Naive thymus-derived CD8-positive, alpha-beta T cell (primary cell): ENCODE measurements at regions not wholly inside any gene's neighbourhood (a gene's known extent, or its start where the extent isn't known, plus 50 kb on each side); places are given as distances from the start of the nearest gene placed in this dataset.
A peak's percentile ranks its signal among the peaks of the same experiment; 100 is the strongest.

Source experiments
- ATAC-seq, 2 donors: fragments of 150-1000 bp; cut with Tn5 transposase in 1 of 2; sonication (Bioruptor Pico), chemical (Tn5 transposase) in 1 of 2; 1 replicate in 1 of 2; 2 replicates in 1 of 2; pipeline ENCODE4 v1.10.0; 2021; ENCODE audit warnings: mild to moderate bottlenecking in 2 of 2, moderate library complexity in 2 of 2
- POLR2A ChIA-PET: fragments of 350-600 bp; sonication (Branson Sonifier 250); formaldehyde crosslinking; loops from one replicate; lab custom pipeline; 2021; ENCODE audit warnings: antibody characterized with exemption; lab: Charles Lee
- DNase-seq, 10 donors: peaks; one replicate each; pipeline versions ENCODE4 v3.0.0 to v3.0.0-alpha.2; 2020 to 2022
- H3K27ac Mint-ChIP-seq, 10 donors: one replicate each; pipeline ENCODE4 v1.8.0; 2020 to 2022; ENCODE audit warnings: mild to moderate bottlenecking in 10 of 10, mixed read lengths in 10 of 10, moderate library complexity in 4 of 10, inconsistent platforms in 1 of 10
- H3K27me3 Mint-ChIP-seq, 5 donors: one replicate each; pipeline ENCODE4 v1.8.0; 2021 to 2022; ENCODE audit warnings: mixed read lengths in 5 of 5
- H3K36me3 Mint-ChIP-seq, 3 donors: one replicate each; pipeline ENCODE4 v1.8.0; 2020 to 2022; ENCODE audit warnings: mixed read lengths in 3 of 3, mild to moderate bottlenecking in 2 of 3, inconsistent platforms in 1 of 3
- H3K4me1 Mint-ChIP-seq, 4 donors: one replicate each; pipeline ENCODE4 v1.8.0; 2021 to 2022; ENCODE audit warnings: mixed read lengths in 4 of 4
- H3K4me3 Mint-ChIP-seq, 10 donors: one replicate each; pipeline ENCODE4 v1.8.0; 2020 to 2022; ENCODE audit warnings: mild to moderate bottlenecking in 10 of 10, mixed read lengths in 10 of 10, moderate library complexity in 6 of 10, inconsistent platforms in 1 of 10
- H3K9me3 Mint-ChIP-seq, 9 donors: one replicate each; pipeline ENCODE4 v1.8.0; 2020 to 2022; ENCODE audit warnings: mixed read lengths in 9 of 9, mild to moderate bottlenecking in 3 of 9, inconsistent platforms in 1 of 9, moderate library complexity in 1 of 9

- ATAC-seq, result no peak
- Mint-ChIP-seq H3K27ac (peak overlapping the region in 4 of 10 donors; percentile 10 to 53 (median 30)), H3K4me1 (peaks cover 9 to 21% (median 13%) of the 10 kb centered on the region in 4 donors), H3K9me3 (no peaks in the 10 kb centered on the region), H3K4me3 (no peak overlapping the region), H3K36me3 (peaks cover 0 to 2% (median 0%) of the 10 kb centered on the region in 3 donors), H3K27me3 (peaks cover 0 to 6% (median 1%) of the 10 kb centered on the region in 5 donors)
- POLR2A ChIA-PET, result no interaction called here
- DNase-seq, result no peak
Measured at GRCh38 chr18:70489571-70489970, 200.7 kb downstream of the SOCS6 start.

DNA sequence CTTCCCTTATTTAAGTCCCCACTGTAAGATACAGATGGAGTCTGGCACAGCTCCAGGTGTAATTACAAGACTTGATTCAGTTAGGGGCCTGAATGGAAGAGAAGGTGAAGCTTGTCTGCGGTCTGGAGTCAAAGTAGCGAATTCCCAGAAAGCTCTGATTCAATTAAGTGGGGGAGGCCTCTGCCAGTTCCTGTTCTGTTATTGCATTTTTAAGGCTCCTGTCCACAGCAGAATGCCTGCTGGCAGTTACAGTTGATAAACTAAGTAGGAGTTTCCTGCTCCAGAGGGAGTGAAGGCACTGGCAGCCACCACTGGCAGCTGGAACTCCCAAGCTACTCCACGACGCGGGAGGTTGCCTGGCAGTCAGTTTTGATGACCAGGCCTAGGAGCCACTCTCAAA is 181.1 kb downstream of the SOCS6 start:
- DNase-seq (no peak), ATAC-seq (no peak)
- Mint-ChIP-seq H3K27ac (no peak overlapping the region), H3K9me3 (peaks cover 0 to 3% (median 0%) of the 10 kb centered on the region in 9 donors), H3K4me1 (no peaks in the 10 kb centered on the region), H3K4me3 (no peak overlapping the region), H3K27me3 (no peaks in the 10 kb centered on the region), H3K36me3 (no peaks in the 10 kb centered on the region)
- POLR2A ChIA-PET, result no interaction called here

DNA sequence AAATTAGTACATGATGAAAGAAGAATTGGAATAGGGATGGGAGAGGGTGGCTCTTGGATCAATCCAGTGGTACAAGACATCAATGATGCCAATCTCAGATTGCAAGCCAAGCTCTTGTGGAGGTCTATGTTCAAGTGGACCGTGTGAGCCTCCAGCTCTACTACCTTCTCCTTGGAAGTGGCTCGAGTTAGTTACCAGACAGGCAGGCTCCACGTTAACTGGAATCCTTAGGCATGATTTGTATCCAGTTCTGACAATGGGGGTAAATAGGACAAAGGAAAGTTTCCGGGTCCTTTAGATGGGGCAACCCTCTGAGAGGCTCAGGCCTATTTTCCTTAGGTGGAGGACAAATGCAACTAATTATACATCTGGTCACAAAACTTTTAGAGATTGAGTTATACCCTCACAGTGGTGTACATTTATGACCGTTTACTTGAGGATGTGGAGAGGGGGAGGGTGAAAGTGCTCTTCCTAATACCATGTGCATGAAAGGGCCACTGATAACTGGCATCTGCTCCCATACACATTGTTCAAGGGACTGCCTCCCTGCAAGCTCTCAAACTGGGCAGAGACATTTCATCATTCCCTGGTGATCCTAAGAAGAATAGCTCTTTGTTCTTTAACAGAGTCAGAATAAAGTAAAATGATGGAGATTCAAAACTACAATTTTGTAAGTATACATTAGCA is 180.2 kb downstream of the SOCS6 start:
- ATAC-seq, result no peak
- H3K4me3 Mint-ChIP-seq, result no peak overlapping the region
- peaks cover 0 to 3% (median 0%) of the 10 kb centered on the region in 9 donors for H3K9me3 Mint-ChIP-seq
- no peak for DNase-seq
- H3K27ac Mint-ChIP-seq, result peak overlapping the region in 1 of 10 donors; percentile 60
- POLR2A ChIA-PET, result no interaction called here
- H3K27me3 Mint-ChIP-seq, result peaks cover 0 to 1% (median 0%) of the 10 kb centered on the region in 5 donors
- H3K36me3 Mint-ChIP-seq, result no peaks in the 10 kb centered on the region
- H3K4me1 Mint-ChIP-seq, result peaks cover 3 to 8% (median 8%) of the 10 kb centered on the region in 4 donors

- Mint-ChIP-seq H3K36me3 (no peaks in the 10 kb centered on the region), H3K4me1 (peaks cover 3 to 8% (median 8%) of the 10 kb centered on the region in 4 donors), H3K27me3 (peaks cover 0 to 21% (median 10%) of the 10 kb centered on the region in 5 donors), H3K27ac (peak overlapping the region in 4 of 10 donors; percentile 11 to 78 (median 44)), H3K4me3 (peak overlapping the region; percentile 60 to 87 (median 80)), H3K9me3 (peaks cover 0 to 3% (median 0%) of the 10 kb centered on the region in 9 donors)
- POLR2A ChIA-PET, result no interaction called here
- DNase-seq (peak in 9 of 10 donors; percentile 2 to 32 (median 25)), ATAC-seq (peak in 1 of 2 donors; percentile 43)
Measured at GRCh38 chr18:70464343-70465114, 175.7 kb downstream of the SOCS6 start.

- no peak overlapping the region for H3K4me3 Mint-ChIP-seq
- H3K27ac Mint-ChIP-seq, result no peak overlapping the region
Measured at GRCh38 chr18:70463085-70463484, 174.2 kb downstream of the SOCS6 start.

GRCh38 chr18:70462078-70462439 is 173.2 kb downstream of the SOCS6 start:
- H3K27me3 Mint-ChIP-seq, result peaks cover 0 to 21% (median 10%) of the 10 kb centered on the region in 5 donors
- DNase-seq, result no peak
- no peak overlapping the region for H3K4me3 Mint-ChIP-seq
- no peak overlapping the region for H3K27ac Mint-ChIP-seq
- no peak for ATAC-seq
- POLR2A ChIA-PET, result no interaction called here
- H3K36me3 Mint-ChIP-seq, result no peaks in the 10 kb centered on the region
- no peaks in the 10 kb centered on the region for H3K9me3 Mint-ChIP-seq
- peaks cover 3 to 8% (median 8%) of the 10 kb centered on the region in 4 donors for H3K4me1 Mint-ChIP-seq

More at GRCh38 chr18:70463085-70463484, 174.2 kb downstream of the SOCS6 start:
- Mint-ChIP-seq H3K27me3 (peaks cover 0 to 21% (median 10%) of the 10 kb centered on the region in 5 donors), H3K9me3 (peaks cover 0 to 3% (median 0%) of the 10 kb centered on the region in 9 donors), H3K4me1 (peaks cover 3 to 8% (median 8%) of the 10 kb centered on the region in 4 donors), H3K36me3 (no peaks in the 10 kb centered on the region)
- ATAC-seq (no peak), DNase-seq (no peak)
- POLR2A ChIA-PET, result no interaction called here

DNA sequence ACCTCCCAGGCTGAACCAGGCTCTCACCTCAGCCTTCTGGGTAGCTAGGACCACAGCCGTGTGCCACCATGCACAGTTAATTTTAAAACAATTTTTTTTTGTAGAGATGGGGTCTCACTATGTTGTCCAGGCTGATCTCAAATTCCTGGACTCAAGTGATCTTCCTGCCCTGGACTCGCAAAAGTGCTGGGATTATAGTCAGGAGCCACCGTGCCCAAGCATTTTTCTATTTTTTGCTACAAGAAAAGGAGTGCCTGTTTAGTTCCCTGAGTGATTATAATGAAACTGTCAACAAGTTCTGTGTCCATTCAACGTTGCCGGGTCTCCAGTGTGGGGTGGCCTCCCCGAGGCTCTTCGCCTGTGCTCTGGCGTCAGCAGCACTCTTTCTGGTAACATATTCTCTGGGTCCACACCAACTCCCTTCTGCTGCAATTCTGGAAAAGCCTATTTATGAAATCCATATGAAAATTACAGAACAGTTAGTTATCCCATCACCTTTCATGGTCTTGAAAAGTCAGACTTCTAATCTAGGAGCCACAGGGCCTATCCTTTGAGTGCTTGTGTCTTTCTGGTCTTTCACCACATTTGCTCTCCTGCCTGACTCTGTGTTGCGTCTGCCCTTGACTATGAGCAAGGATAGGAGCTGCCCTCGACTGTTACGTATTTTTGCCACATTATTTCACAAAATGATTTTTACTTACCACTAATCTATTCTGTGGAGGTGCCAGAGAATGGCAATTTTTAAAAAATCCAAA is 172.7 kb downstream of the SOCS6 start:
- H3K27ac Mint-ChIP-seq, result peak overlapping the region in 1 of 10 donors; percentile 25

DNA sequence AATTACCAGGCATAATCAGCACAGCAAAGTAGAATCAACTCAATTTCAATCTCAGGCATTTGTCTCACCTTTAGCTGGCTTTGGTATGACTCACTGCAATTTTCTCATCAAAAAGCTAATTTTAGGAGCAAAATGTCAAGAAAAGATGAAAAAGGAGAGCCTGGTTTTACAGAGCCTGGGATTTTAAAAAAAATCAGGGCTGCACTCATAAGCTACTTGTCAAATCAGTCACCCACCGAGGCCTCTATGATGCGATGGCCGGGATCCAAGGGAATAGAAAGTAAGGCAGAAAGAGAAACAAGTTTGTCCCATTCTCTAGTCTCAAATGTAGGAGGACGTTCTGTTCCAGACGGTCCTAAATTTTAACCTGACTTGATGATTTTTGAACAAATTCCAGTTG is 170.9 kb downstream of the SOCS6 start:
- ATAC-seq (no peak), DNase-seq (no peak)
- peaks cover 2 to 7% (median 6%) of the 10 kb centered on the region in 4 donors for H3K4me1 Mint-ChIP-seq
- POLR2A ChIA-PET, result no interaction called here
- peaks cover 0 to 21% (median 10%) of the 10 kb centered on the region in 5 donors for H3K27me3 Mint-ChIP-seq
- no peak overlapping the region for H3K4me3 Mint-ChIP-seq
- H3K27ac Mint-ChIP-seq, result no peak overlapping the region
- H3K36me3 Mint-ChIP-seq, result no peaks in the 10 kb centered on the region
- H3K9me3 Mint-ChIP-seq, result no peaks in the 10 kb centered on the region

More for the DNA sequence above, 172.7 kb downstream of the SOCS6 start:
- Mint-ChIP-seq H3K4me1 (peaks cover 3 to 8% (median 8%) of the 10 kb centered on the region in 4 donors), H3K9me3 (no peaks in the 10 kb centered on the region), H3K36me3 (no peaks in the 10 kb centered on the region), H3K27me3 (peaks cover 0 to 21% (median 10%) of the 10 kb centered on the region in 5 donors), H3K4me3 (no peak overlapping the region)
- POLR2A ChIA-PET, result no interaction called here
- ATAC-seq (no peak), DNase-seq (no peak)

- no peaks in the 10 kb centered on the region for H3K9me3 Mint-ChIP-seq
Measured at GRCh38 chr18:70459251-70459650, 170.4 kb downstream of the SOCS6 start.

GRCh38 chr18:70457788-70458187 is 168.9 kb downstream of the SOCS6 start:
- peaks cover 0 to 2% (median 0%) of the 10 kb centered on the region in 4 donors for H3K4me1 Mint-ChIP-seq
- peaks cover 0 to 17% (median 9%) of the 10 kb centered on the region in 5 donors for H3K27me3 Mint-ChIP-seq
- ATAC-seq, result no peak
- POLR2A ChIA-PET, result no interaction called here
- no peak overlapping the region for H3K4me3 Mint-ChIP-seq
- H3K27ac Mint-ChIP-seq, result no peak overlapping the region
- no peaks in the 10 kb centered on the region for H3K9me3 Mint-ChIP-seq
- DNase-seq, result no peak
- no peaks in the 10 kb centered on the region for H3K36me3 Mint-ChIP-seq

More at GRCh38 chr18:70459251-70459650, 170.4 kb downstream of the SOCS6 start:
- POLR2A ChIA-PET, result no interaction called here
- Mint-ChIP-seq H3K27me3 (peaks cover 0 to 20% (median 10%) of the 10 kb centered on the region in 5 donors), H3K27ac (no peak overlapping the region), H3K4me3 (no peak overlapping the region), H3K36me3 (no peaks in the 10 kb centered on the region), H3K4me1 (peaks cover 2% of the 10 kb centered on the region in 4 donors)
- DNase-seq (no peak), ATAC-seq (no peak)

DNA sequence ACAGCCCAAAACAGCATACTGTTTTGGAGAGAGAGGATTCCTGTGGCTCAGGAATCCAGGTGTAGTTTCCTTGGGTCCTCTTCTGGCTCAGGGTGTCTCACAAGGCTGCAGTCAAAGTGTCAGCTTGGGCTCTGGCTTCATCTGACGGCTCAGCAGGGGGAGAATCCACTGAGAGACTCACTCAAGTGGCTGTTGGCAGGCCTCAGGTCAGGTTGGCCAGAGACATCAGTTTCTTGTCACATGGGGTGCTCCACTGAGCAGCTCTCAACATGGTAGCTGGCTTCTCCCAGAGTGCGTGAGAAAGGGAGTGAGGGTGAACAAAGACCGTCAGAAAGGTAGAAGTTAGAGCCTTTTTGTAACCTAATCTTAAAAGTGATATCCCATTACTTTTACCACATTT is 168.4 kb downstream of the SOCS6 start:
- H3K4me1 Mint-ChIP-seq, result peaks cover 0 to 2% (median 0%) of the 10 kb centered on the region in 4 donors

DNA sequence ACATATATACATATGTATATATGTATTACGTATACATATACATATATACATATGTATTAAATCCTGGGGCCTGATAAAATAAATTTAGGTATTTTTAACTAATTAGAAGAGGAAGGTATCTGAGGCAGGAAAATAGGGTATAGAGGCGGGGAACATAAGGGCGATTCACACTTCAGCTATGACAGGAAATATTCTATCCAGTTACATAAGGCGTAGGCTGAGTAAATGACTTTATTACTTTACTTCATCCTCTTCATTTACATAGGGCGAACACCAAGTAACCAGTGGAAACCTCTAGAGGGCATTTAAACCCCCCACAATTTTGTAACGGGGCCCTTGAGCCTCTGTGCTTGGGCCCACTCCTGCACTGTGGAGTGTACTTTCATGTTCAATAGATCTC is 167.5 kb downstream of the SOCS6 start:
- H3K27me3 Mint-ChIP-seq, result peaks cover 0 to 21% (median 5%) of the 10 kb centered on the region in 5 donors
- DNase-seq, result no peak
- H3K4me1 Mint-ChIP-seq, result peaks cover 0 to 2% (median 0%) of the 10 kb centered on the region in 4 donors
- H3K4me3 Mint-ChIP-seq, result no peak overlapping the region
- no peak overlapping the region for H3K27ac Mint-ChIP-seq
- no peak for ATAC-seq
- POLR2A ChIA-PET, result no interaction called here
- no peaks in the 10 kb centered on the region for H3K9me3 Mint-ChIP-seq
- no peaks in the 10 kb centered on the region for H3K36me3 Mint-ChIP-seq

More for the DNA sequence above, 168.4 kb downstream of the SOCS6 start:
- Mint-ChIP-seq H3K27me3 (peaks cover 1 to 23% (median 12%) of the 10 kb centered on the region in 5 donors), H3K27ac (no peak overlapping the region), H3K9me3 (no peaks in the 10 kb centered on the region), H3K4me3 (no peak overlapping the region), H3K36me3 (no peaks in the 10 kb centered on the region)
- POLR2A ChIA-PET, result no interaction called here
- ATAC-seq (no peak), DNase-seq (no peak)
